ENCODE measurements at regions not wholly inside any gene's neighbourhood (a gene's known extent, or its start where the extent isn't known, plus 50 kb on each side); places are given as distances from the start of the nearest gene placed in this dataset.

- DNase-seq = no peak
Measured at GRCh38 chr5:111013011-111013410, 58.5 kb upstream of the TSLP start.

- DNase-seq = no peak
Measured at GRCh38 chr5:111016801-111017200, 54.7 kb upstream of the TSLP start.

- DNase-seq = no peak
Measured at GRCh38 chr5:111017731-111018130, 53.8 kb upstream of the TSLP start.
